Skin of body (tissue), 1 donor: ENCODE measurements at regions not wholly inside any gene's neighbourhood (a gene's known extent, or its start where the extent isn't known, plus 50 kb on each side); places are given as distances from the start of the nearest gene placed in this dataset.

Experiments used
- DNase-seq: peaks from one replicate; lab custom pipeline; 2025; lab: John Stamatoyannopoulos, UW

GRCh38 chr6:117077300-117077699 lies 188.1 kb upstream of the VGLL2 start:
- DNase-seq: no peak

DNA sequence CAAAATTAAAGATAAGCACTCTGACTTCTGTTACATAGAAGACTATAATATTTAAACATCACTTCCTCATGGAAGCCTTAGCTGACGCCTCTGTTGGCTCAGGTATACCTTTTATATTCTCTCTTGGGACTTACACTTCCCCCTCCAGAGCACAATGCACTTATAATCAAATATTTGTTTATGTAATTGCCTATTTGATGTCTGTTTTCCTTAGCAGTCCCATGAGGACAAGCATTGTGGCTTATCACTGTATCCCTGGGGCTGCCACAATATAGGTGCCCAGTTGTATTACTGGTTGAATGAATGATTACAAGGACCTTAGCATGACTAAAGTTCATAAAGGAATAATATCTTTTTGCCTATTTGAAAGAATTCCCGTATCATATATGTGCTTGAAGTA lies 186.7 kb upstream of the VGLL2 start:
- DNase-seq: no peak

DNA sequence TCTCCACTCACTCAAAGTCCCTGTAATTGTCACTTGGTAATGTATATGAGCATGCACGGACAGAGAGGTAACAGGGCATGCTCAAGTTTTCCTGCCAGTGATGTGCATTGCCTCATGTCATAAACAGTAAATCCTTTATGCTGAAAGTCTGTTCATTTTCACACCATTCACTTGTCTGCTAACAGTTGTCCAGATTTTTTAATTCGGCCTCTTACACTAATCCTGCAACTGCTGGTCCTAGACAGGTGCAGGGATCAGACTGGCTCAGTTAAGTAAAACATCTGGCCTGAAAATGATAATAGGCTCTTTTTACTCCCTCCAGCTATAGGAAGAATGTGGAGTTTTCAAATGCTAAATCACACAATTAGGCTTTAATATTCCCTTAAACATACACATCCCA lies 185.4 kb upstream of the VGLL2 start:
- DNase-seq: peak; percentile 13

- no peak for DNase-seq
Measured at GRCh38 chr6:117089604-117090003, 175.8 kb upstream of the VGLL2 start.

DNA sequence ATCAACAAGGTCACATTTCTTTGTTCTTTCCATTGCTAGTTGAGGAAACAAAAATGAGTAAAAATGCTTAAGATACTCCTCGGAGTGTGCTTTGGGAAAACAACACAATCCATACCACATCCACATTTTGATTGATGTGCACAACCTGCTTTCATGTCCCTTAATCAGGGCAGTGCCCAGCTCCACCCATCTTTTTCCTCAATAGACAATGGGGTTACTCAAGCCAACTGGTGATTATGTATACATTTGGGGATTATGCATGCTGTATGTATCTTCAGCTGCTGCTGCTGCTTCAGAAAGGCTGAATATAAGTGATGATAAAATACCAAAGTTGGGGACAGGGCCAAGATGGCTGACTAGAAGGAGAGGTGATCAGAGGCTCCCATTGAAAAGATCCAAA lies 155.2 kb upstream of the VGLL2 start:
- no peak for DNase-seq

GRCh38 chr6:117110737-117111136 lies 154.6 kb upstream of the VGLL2 start:
- no peak for DNase-seq

DNA sequence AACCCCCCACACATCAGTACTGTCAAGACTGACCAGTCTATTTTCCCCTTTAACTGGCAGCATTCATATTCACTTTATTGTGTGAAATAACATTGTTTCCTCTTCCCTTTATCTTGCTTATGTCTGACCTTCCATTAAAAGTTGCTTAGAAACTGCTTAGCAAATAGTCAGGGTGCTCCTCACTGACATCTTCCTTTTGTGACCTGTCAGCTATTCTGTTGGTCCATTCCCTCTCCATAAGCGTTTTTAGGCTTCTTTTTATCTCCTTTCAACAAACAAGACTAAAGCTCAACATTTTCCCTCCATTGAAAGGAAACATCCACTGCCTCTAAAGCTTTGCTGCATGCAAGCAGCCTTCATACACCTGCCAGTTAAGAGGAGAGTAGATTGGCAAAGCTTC lies 147.7 kb upstream of the VGLL2 start:
- DNase-seq: no peak

GRCh38 chr6:117118490-117118889 lies 146.9 kb upstream of the VGLL2 start:
- DNase-seq: no peak

DNA sequence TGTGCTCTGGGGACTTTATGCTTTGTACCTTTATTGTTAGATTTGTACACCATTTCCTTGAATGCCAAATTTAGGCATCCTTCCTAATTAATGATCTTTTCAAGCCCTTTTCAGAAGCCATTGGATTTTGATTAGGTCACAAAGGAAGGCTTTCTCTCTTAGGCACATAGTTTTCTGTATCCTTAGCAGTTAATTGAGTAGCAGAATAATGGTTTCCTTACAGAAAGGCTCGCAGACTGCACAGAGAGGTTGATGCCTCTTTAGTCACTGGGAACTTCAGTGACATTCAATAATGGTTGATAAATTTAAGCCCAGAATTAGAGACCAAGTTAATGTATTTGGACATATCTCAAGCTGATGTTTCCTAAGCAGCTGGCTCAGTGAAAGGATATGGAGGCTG lies 139.1 kb upstream of the VGLL2 start:
- DNase-seq: no peak

DNA sequence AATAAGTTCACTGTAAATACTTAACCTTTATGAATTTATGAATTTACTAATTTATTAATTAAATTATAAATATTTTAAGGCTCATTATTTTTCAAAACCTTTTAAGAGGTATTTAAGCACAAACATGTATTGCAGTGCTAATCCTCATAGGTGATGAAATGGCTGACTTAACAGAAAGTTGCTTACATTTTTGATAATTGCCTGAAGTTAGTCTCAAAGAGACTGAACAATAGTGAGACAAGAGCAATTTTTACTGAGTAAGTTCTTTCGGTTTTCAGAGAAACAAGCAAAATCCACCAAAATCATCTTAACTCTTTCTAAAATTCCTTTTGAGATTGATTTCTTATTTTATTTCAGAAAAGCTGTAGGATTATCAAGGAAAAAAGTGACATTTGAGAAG lies 137.3 kb upstream of the VGLL2 start:
- DNase-seq: no peak

- no peak for DNase-seq
Measured at GRCh38 chr6:117130125-117130524, 135.2 kb upstream of the VGLL2 start.

- DNase-seq: no peak
Measured at GRCh38 chr6:117136702-117137101, 128.7 kb upstream of the VGLL2 start.

GRCh38 chr6:117137711-117138110 lies 127.6 kb upstream of the VGLL2 start:
- DNase-seq: no peak

- DNase-seq: no peak
Measured at GRCh38 chr6:117138425-117138824, 126.9 kb upstream of the VGLL2 start.

GRCh38 chr6:117138920-117139319 lies 126.4 kb upstream of the VGLL2 start:
- DNase-seq: no peak

GRCh38 chr6:117142142-117142541 lies 123.2 kb upstream of the VGLL2 start:
- DNase-seq: no peak

DNA sequence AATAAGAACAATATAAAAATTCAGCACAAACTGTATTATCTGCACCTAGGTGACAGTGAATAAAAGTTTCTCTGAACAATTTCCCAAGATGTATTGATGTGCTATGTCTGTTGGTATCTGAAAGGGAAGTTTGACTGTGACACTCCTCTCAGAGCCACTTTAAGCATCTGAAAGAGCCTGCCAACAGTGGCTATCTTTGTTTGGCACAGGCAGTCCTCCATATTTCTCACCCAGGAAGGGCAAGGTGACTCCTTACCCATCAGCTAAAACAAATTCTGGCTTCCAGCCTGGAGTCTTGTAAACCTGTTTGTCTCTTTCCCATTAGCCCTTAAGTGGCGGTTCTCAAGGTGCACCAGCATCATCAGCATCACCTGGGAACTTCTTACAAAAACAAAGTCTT lies 122.4 kb upstream of the VGLL2 start:
- DNase-seq: no peak

GRCh38 chr6:117143647-117144046 lies 121.7 kb upstream of the VGLL2 start:
- no peak for DNase-seq

GRCh38 chr6:117145940-117146339 lies 119.4 kb upstream of the VGLL2 start:
- DNase-seq: no peak

GRCh38 chr6:117149324-117149723 lies 116.0 kb upstream of the VGLL2 start:
- no peak for DNase-seq

DNA sequence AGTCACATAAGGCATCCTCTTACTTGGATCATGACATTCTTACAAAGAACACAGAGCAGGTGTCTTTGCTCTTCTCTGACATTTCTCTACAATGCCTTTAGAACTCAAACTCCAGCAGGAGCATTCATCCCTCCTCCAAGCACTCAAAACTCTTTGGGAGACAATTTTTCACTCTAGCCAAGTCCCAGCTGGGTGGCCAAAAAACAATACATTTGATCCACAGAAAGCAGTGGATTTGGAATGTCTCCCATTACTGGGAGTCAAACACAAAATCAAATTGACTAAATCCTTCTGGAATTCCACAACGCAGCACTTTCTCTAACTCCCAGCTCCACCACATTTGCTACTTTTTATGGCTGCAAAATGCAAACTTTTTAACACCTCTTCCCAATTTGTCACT lies 108.6 kb upstream of the VGLL2 start:
- no peak for DNase-seq

- no peak for DNase-seq
Measured at GRCh38 chr6:117157448-117157847, 107.9 kb upstream of the VGLL2 start.

- DNase-seq: no peak
Measured at GRCh38 chr6:117165911-117166499, 99.4 kb upstream of the VGLL2 start.
